Iris pigment epithelial cell (primary cell): ENCODE measurements at regions not wholly inside any gene's neighbourhood (a gene's known extent, or its start where the extent isn't known, plus 50 kb on each side); places are given as distances from the start of the nearest gene placed in this dataset.

Experiments
- DNase-seq: peaks from one replicate; pipeline ENCODE4 v3.0.0-alpha.2; 2011; ENCODE audit warnings: low read depth

DNA sequence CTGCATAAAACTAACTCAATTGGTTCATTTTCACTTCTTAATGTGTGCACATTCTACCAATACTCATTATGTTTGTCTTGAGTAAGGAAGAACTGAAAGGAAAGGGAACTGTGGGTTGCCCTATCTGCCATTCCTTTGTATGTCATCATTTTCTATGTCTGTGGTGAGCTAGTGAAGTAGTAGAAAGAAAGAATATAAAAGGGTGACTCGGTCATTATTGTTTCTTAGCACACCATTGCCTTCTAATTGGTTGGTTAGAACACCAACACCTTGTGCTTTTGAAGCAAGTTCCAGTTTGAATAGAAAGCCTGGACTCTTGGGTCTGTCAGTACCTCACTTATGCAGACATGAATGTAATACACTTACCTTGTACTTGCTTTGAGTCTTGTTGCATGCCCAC, 64.3 kb upstream of the MDFIC start:
- peak; percentile 10 for DNase-seq

DNA sequence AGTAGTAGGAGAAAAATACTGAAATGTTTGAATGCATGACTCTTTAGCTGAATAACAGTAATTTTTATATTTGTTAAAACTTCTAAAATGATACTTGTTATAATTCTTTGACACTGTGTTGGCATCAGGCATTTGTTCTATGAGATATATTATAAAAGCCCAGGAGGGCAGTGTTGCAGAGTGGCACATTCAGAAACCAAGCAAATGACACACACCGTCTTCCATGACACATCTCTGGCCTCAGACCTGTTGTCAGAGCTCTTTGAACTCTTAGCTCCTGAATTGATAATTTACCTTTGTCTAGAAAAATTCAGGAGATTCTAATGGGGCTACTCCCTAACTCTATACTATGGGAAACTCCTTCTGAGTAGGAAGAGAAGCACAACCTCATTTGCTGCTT, 62.4 kb upstream of the MDFIC start:
- DNase-seq: no peak

DNA sequence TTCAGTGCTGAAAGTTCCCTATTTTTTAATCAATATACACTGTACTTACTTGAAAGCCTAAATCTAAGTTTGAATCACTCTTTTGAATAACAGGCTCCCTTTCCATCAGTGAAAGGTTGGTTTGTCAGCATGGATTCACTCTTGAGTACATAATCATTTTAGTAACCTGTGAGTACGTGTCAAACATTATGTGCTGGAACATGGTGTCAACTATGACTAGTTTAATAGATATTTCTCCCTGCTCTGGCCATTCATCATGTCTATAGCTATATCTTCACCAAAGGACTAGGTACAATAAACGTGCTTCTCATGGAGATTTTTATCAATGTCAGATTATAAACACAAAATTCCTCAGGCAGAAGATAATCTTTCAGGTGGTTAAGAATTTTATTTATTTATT, 61.7 kb upstream of the MDFIC start:
- DNase-seq: no peak

DNA sequence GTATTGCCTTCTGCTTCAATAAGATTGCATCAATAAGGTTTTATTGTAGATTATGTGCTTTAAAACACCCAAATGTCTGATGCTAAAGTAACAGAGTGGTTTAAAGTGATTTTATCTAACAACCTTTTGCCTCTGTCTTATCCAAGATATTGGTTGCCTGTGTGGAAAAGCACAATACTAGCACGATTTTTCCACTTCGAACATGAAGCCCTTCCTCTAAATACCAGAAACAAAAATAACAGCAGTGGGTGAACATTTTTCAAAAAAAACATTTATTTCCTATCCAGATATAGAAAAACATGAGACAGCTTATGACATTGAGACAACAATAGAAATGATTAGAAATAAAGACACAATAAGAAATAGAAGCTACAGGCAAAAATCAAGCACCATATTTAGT, 59.5 kb upstream of the MDFIC start:
- no peak for DNase-seq

DNA sequence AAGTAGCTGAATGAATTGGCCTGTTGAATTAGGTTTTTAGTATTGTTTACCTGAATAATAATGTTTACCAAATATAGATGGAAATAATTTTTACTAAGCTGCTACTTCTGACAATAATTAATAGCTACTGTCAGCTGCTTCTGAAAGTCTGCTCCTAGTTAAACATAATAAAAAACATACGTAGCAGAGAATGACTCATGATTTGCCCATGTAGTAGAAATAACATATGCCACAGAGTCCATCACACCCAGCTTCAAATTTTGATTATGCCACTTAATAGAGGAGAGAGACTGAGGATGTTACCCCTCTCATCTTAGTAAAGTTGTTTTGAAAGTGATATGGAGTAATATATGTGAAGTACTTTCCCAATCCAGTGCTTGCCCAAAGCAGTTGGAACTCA, 57.6 kb upstream of the MDFIC start:
- peak; percentile 20 for DNase-seq

DNA sequence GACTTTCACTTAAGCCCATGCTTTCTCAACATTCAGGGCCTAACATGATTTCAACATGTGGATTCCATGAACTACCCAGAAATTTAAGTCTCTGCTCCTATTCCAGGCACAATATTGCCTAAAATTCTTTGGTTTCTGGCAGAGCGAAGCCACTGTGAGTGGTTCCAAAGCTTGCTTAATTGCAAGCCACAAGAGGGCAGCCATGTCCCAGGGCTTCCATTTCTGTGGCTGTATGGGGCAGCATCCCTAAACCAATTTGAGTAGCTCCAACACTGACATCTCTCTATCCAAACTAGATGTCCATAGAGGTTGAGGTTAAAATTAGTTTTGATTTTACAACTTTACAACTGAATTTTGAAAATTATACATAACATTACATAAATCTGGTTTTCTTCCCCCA, 56.3 kb upstream of the MDFIC start:
- DNase-seq: peak; percentile 69
